K562 (cell line): ENCODE measurements at regions not wholly inside any gene's neighbourhood (a gene's known extent, or its start where the extent isn't known, plus 50 kb on each side); places are given as distances from the start of the nearest gene placed in this dataset.

Experiments
- ATAC-seq: fragments of 200-7000 bp; cut with Tn5 transposase; 3 replicates; pipeline ENCODE4 v1.9.1; 2020; ENCODE audit warnings: moderate library complexity
- BruUV-seq: library from RNA; stranded (reverse); fragments of 400-500 nt; replicated peaks from 2 replicates; lab custom pipeline; 2021; lab: Mats Ljungman, UMichigan
- CTCF ChIA-PET: fragments of 300-600 bp; formaldehyde crosslinking; extraction: SDS; loops from one replicate; lab custom pipeline; 2021; ENCODE audit warnings: low intra/inter-chr PET ratio; lab: Yijun Ruan, JAX
- POLR2A ChIA-PET: fragments of 300-600, 350-650 bp; sonication (Branson Sonifier 250); formaldehyde crosslinking; extraction: SDS; loops from one replicate; lab custom pipeline; 2021; ENCODE audit warnings: antibody characterized with exemption, inconsistent platforms; lab: Yijun Ruan, JAX
- DNase-seq, 4 experiments: peaks; one replicate each; pipeline versions ENCODE4 v3.0.0 to v3.0.0-alpha.2; 2011 to 2018; ENCODE audit warnings: low spot score in 3 of 4, mixed read lengths in 3 of 4; ENCODE audit errors: extremely low read depth in 1 of 4
- FAIRE-seq: peaks from 2 replicates; lab custom pipeline; 2011; peaks lifted over from hg19 to GRCh38; lab: Jason Lieb, UNC
- H2AFZ ChIP-seq: 2 replicates; pipeline ENCODE4 v1.6.0; 2011; ENCODE audit warnings: low read depth, low read length, control low read depth, inconsistent platforms
- H3K27ac ChIP-seq: fragments of 200-600 bp; 3 replicates; pipeline ENCODE4 v1.8.0; 2011; ENCODE audit warnings: low read depth, mild to moderate bottlenecking, control low read depth, inconsistent platforms, low read length, moderate library complexity, mixed read lengths; ENCODE audit errors: extremely low read depth
- H3K27me3 ChIP-seq, 2 experiments: fragments of 300-600 bp in 1 of 2; 2 replicates in 1 of 2; 3 replicates in 1 of 2; pipeline versions ENCODE4 v1.6.0 to v1.8.0; 2011; ENCODE audit warnings: inconsistent platforms in 2 of 2, low read length in 2 of 2, mild to moderate bottlenecking in 1 of 2, mixed read lengths in 1 of 2, moderate library complexity in 1 of 2; ENCODE audit not compliant: control insufficient read depth in 2 of 2, insufficient read depth in 2 of 2
- H3K36me3 ChIP-seq: fragments of 300-600 bp; 3 replicates; pipeline ENCODE4 v1.8.0; 2011; ENCODE audit warnings: mild to moderate bottlenecking, low read length, inconsistent platforms; ENCODE audit not compliant: control insufficient read depth, insufficient read depth
- H3K4me1 ChIP-seq, 2 experiments: fragments of 200-600 bp in 1 of 2; replicated peaks in 1 of 2; 2 replicates in 1 of 2; 3 replicates in 1 of 2; pipeline versions ENCODE4 v1.5.1 to v1.8.0; 2011; ENCODE audit warnings: inconsistent platforms in 2 of 2, low read length in 2 of 2, mild to moderate bottlenecking in 1 of 2, mixed read lengths in 1 of 2, moderate library complexity in 1 of 2; ENCODE audit not compliant: control insufficient read depth in 2 of 2, insufficient read depth in 2 of 2
- H3K4me2 ChIP-seq: 2 replicates; pipeline ENCODE4 v1.6.1; 2011; ENCODE audit warnings: low read length, control low read depth, inconsistent platforms, mixed read lengths; ENCODE audit not compliant: insufficient read depth
- H3K4me3 ChIP-seq: fragments of 200-600 bp; sonication (generic), shearing (Covaris generic); 2 replicates; pipeline ENCODE4 v1.5.1; 2016; ENCODE audit warnings: control low read depth, inconsistent platforms
- H3K79me2 ChIP-seq: fragments of 200-600 bp; 3 replicates; pipeline ENCODE4 v1.8.0; 2011; ENCODE audit warnings: low read length, inconsistent platforms; ENCODE audit not compliant: control insufficient read depth, insufficient read depth
- H3K9ac ChIP-seq, 2 experiments: 2 replicates each; pipeline versions ENCODE4 v1.6.0 to v1.6.1; 2011; ENCODE audit warnings: low read depth in 2 of 2, low read length in 2 of 2, control low read depth in 1 of 2, inconsistent platforms in 1 of 2, mild to moderate bottlenecking in 1 of 2, mixed read lengths in 1 of 2; ENCODE audit not compliant: insufficient read depth in 1 of 2
- H3K9me1 ChIP-seq: one replicate; pipeline ENCODE4 v1.6.0; 2011; ENCODE audit warnings: inconsistent platforms, mild to moderate bottlenecking, low read length, moderate library complexity; ENCODE audit not compliant: control insufficient read depth, insufficient read depth
- H3K9me3 ChIP-seq: replicated peaks from 2 replicates; pipeline ENCODE4 v1.5.1; 2011; ENCODE audit warnings: low read depth, low read length, inconsistent platforms; ENCODE audit not compliant: control insufficient read depth, insufficient read depth
- H4K20me1 ChIP-seq: replicated peaks from 2 replicates; pipeline ENCODE4 v1.6.1; 2011; ENCODE audit warnings: low read length, inconsistent platforms, mixed read lengths; ENCODE audit not compliant: control insufficient read depth, insufficient read depth
- BACH1 ChIP-seq: fragments of 200-800 bp; sonication (Bioruptor generic); IDR thresholded peaks from 2 replicates; pipeline ENCODE4 v1.6.1; 2016; ENCODE audit warnings: missing genetic modification characterization, missing compliant biosample characterization
- C11orf30 ChIP-seq: fragments of 450-650 bp; IDR thresholded peaks from 2 replicates; pipeline ENCODE4 v1.6.1; 2016; ENCODE audit warnings: low read depth, mild to moderate bottlenecking
- EZH2 ChIP-seq: IDR thresholded peaks from 2 replicates; pipeline ENCODE4 v1.6.1; 2012; ENCODE audit warnings: low read depth, mild to moderate bottlenecking, inconsistent platforms, low read length, borderline replicate concordance
- HDAC8 ChIP-seq: fragments of 450-650 bp; IDR thresholded peaks from 2 replicates; pipeline ENCODE4 v1.6.1; 2016; ENCODE audit warnings: mild to moderate bottlenecking, missing genetic modification characterization, moderate library complexity, missing compliant biosample characterization
- HMG20B ChIP-seq: fragments of 250-450 bp; sonication (Bioruptor Pico); IDR thresholded peaks from 2 replicates; pipeline ENCODE4 v1.5.0; 2021; ENCODE audit warnings: mild to moderate bottlenecking
- KAT8 ChIP-seq: fragments of 450-650 bp; IDR thresholded peaks from 2 replicates; pipeline ENCODE4 v1.6.1; 2016; ENCODE audit warnings: low read depth, mild to moderate bottlenecking
- L3MBTL2 ChIP-seq: fragments of 450-650 bp; IDR thresholded peaks from 2 replicates; pipeline ENCODE4 v1.6.1; 2016; ENCODE audit warnings: mild to moderate bottlenecking, moderate library complexity
- NR2C2 ChIP-seq, 2 experiments: fragments of 200-800 bp in 1 of 2; sonication (Bioruptor generic) in 1 of 2; sonication (generic) in 1 of 2; formaldehyde crosslinking in 1 of 2; IDR thresholded peaks; 2 replicates each; pipeline versions ENCODE4 v1.6.1 to v1.8.0; 2016 to 2022; ENCODE audit warnings: mild to moderate bottlenecking in 1 of 2, missing compliant biosample characterization in 1 of 2, missing genetic modification characterization in 1 of 2, missing genetic modification reagents in 1 of 2
- TEAD2 ChIP-seq: fragments of 450-650 bp; IDR thresholded peaks from 2 replicates; pipeline ENCODE4 v1.6.1; 2016; ENCODE audit warnings: missing genetic modification characterization, control low read depth, missing compliant biosample characterization
- WGBS: fragments of 100-300 bp; shearing (Covaris generic); methylation state at CpG from one replicate; pipeline ENCODE4 v1.1.6; 2016; ENCODE audit warnings: low coverage, mixed read lengths; ENCODE audit not compliant: insufficient coverage; ENCODE audit errors: missing lambda C conversion rate; 5-methylcytosine and 5-hydroxymethylcytosine counted together
- in situ Hi-C: fragments of 300-500 bp; cut with MboI; formaldehyde crosslinking; loops from 4 replicates; pipeline ENCODE4 v1.15.0; 2018; ENCODE audit warnings: inconsistent platforms, mixed read lengths
- intact Hi-C: fragments of 100-400 bp; cut with micrococcal nuclease; formaldehyde crosslinking; loops from 2 replicates; pipeline ENCODE4 v1.14.2; 2022

DNA sequence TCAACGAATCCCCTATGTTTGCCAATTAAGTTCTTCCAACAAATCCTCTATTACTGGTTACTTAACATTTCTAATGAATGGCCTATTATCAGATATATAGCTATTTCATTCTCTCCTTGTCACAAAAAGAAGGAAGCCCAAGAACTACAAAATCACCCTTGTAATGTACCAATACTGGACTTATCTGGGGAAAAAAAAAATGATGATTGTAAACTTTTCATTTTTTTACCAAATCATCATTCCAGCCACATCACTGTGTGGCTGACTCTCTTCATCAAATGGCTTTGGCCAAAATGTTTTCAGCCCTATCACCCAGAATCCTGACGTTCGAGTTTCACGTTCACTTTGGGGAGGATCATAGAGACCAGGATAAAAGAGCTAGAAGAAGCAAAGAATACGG is 216.7 kb downstream of the ACTL7B start:
- Histone ChIP-seq H3K4me2 (no peak overlapping the region), H3K27ac (no peak overlapping the region), H2AFZ (no peak overlapping the region), H3K4me3 (no peak overlapping the region), H3K9me3 (no peaks in the 10 kb centered on the region), H3K36me3 (no peaks in the 10 kb centered on the region), H3K27me3 (no peaks in the 10 kb centered on the region; a peak in 2 of 5 replicates), H4K20me1 (no peaks in the 10 kb centered on the region), H3K9ac (no peak overlapping the region), H3K9me1 (no peaks in the 10 kb centered on the region), H3K4me1 (no peaks in the 10 kb centered on the region), H3K79me2 (no peaks in the 10 kb centered on the region)
- ChIA-PET CTCF (no interaction called here), POLR2A (no interaction called here)
- DNase-seq (no peak), ATAC-seq (no peak), FAIRE-seq (no peak)
- no TSS peak for BruUV-seq
- in situ Hi-C loops (no loop called here), intact Hi-C loops (no loop called here)
- 1% methylated on average over 5 of the region's 5 CpGs for WGBS
- TF ChIP-seq HMG20B (CRISPR knock-in tag) (no peak), TEAD2 (tag) (no peak), C11orf30 (no peak), KAT8 (no peak), BACH1 (tag) (no peak), HDAC8 (no peak), NR2C2 (CRISPR knock-in tag; IDR thresholded peaks at IDR 0.05) (no peak), NR2C2 (tag; IDR thresholded peaks at IDR 0.05) (no peak), EZH2 (no peak), L3MBTL2 (no peak)
